A549 (cell line): ENCODE measurements at regions not wholly inside any gene's neighbourhood (a gene's known extent, or its start where the extent isn't known, plus 50 kb on each side); places are given as distances from the start of the nearest gene placed in this dataset.

Source experiments
- ATAC-seq, 2 experiments: fragments of 200-7000 bp in 1 of 2; fragments of >200 bp in 1 of 2; cut with Nextera tagmentation in 1 of 2; cut with Tn5 transposase in 1 of 2; 3 replicates each; pipeline versions ENCODE4 v1.8.0 to v1.9.1; 2018 to 2020; ENCODE audit warnings: mild to moderate bottlenecking in 1 of 2, moderate library complexity in 1 of 2
- CTCF ChIA-PET: fragments of 300-600 bp; sonication (Branson Sonifier 250); formaldehyde crosslinking; extraction: SDS; loops from one replicate; lab custom pipeline; 2021; ENCODE audit warnings: antibody characterized with exemption, inconsistent platforms; lab: Yijun Ruan, JAX
- POLR2A ChIA-PET: fragments of 350-600 bp; formaldehyde crosslinking; extraction: SDS; loops from one replicate; lab custom pipeline; 2021; ENCODE audit warnings: antibody characterized with exemption, inconsistent platforms; lab: Yijun Ruan, JAX
- DNase-seq, 2 experiments: peaks; one replicate each; pipeline versions ENCODE4 v3.0.0 to v3.0.0-alpha.2; 2011 to 2016; ENCODE audit warnings: low read depth in 1 of 2, low spot score in 1 of 2
- FAIRE-seq: peaks from 2 replicates; lab custom pipeline; 2011; peaks lifted over from hg19 to GRCh38; lab: Jason Lieb, UNC
- H3K27ac ChIP-seq, 2 experiments: fragments of >200 bp; sonication (Bioruptor Twin); formaldehyde crosslinking; 3 replicates each; pipeline ENCODE4 v1.5.1; 2016 to 2017
- H3K4me1 ChIP-seq: fragments of >200 bp; sonication (Bioruptor Twin); formaldehyde crosslinking; 3 replicates; pipeline ENCODE4 v1.6.1; 2016
- H3K4me2 ChIP-seq: fragments of >200 bp; sonication (Bioruptor Twin); formaldehyde crosslinking; 3 replicates; pipeline ENCODE4 v1.6.1; 2016
- H3K4me3 ChIP-seq: fragments of >200 bp; sonication (Bioruptor Twin); formaldehyde crosslinking; 3 replicates; pipeline ENCODE4 v1.5.1; 2016
- H3K9me3 ChIP-seq: fragments of >200 bp; sonication (Bioruptor Twin); formaldehyde crosslinking; 3 replicates; pipeline ENCODE4 v1.6.1; 2016
- CBX8 ChIP-seq: fragments of 200-600 bp; sonication (generic); IDR thresholded peaks from 2 replicates; pipeline ENCODE4 v1.6.1; 2016
- CEBPB ChIP-seq, 2 experiments: fragments of >200 bp in 1 of 2; sonication (Bioruptor Twin) in 1 of 2; formaldehyde crosslinking in 1 of 2; IDR thresholded peaks; 2 replicates each; pipeline ENCODE4 v1.6.1; 2012 to 2016
- CHD2 ChIP-seq: fragments of 150-350 bp; IDR thresholded peaks from 2 replicates; pipeline ENCODE4 v1.6.1; 2014; ENCODE audit warnings: low read length; ENCODE audit not compliant: partially characterized antibody
- CTCF ChIP-seq: fragments of >200 bp; sonication (Bioruptor Twin); formaldehyde crosslinking; IDR thresholded peaks from 3 replicates; pipeline ENCODE4 v1.5.1; 2016
- E2F6 ChIP-seq: IDR thresholded peaks from 2 replicates; pipeline ENCODE4 v1.6.1; 2012; ENCODE audit warnings: low read depth, borderline replicate concordance
- EHF ChIP-seq: fragments of 250-450 bp; sonication (Bioruptor Pico); IDR thresholded peaks from 2 replicates; pipeline ENCODE4 v1.5.0; 2020; ENCODE audit warnings: mild to moderate bottlenecking
- EHMT2 ChIP-seq: fragments of 200-600 bp; sonication (generic); IDR thresholded peaks from 2 replicates; pipeline ENCODE4 v1.6.1; 2016; ENCODE audit warnings: antibody characterized with exemption, low read depth, mild to moderate bottlenecking, moderate library complexity
- ELK1 ChIP-seq: fragments of 150-350 bp; IDR thresholded peaks from 2 replicates; pipeline ENCODE4 v1.6.1; 2014; ENCODE audit warnings: low read depth, mild to moderate bottlenecking, low read length
- FOSL2 ChIP-seq, 2 experiments: fragments of 450-650 bp in 1 of 2; fragments of >200 bp in 1 of 2; sonication (Bioruptor Twin) in 1 of 2; formaldehyde crosslinking; IDR thresholded peaks; 2 replicates each; pipeline versions ENCODE4 v1.5.0 to v1.6.1; 2016 to 2020; ENCODE audit warnings: mild to moderate bottlenecking in 1 of 2, moderate library complexity in 1 of 2
- HOXA7 ChIP-seq: fragments of 250-450 bp; sonication (Bioruptor Pico); IDR thresholded peaks from 2 replicates; pipeline ENCODE4 v1.5.0; 2020; ENCODE audit warnings: mild to moderate bottlenecking, moderate library complexity
- KDM5A ChIP-seq: fragments of 200-600 bp; sonication (generic); IDR thresholded peaks from 2 replicates; pipeline ENCODE4 v1.6.1; 2016; ENCODE audit warnings: antibody characterized with exemption, mild to moderate bottlenecking
- MAFK ChIP-seq: fragments of 450-650 bp; IDR thresholded peaks from 2 replicates; pipeline ENCODE4 v1.6.1; 2014; ENCODE audit not compliant: partially characterized antibody
- NPAS2 ChIP-seq: fragments of 250-450 bp; sonication (Bioruptor Pico); IDR thresholded peaks from 2 replicates; pipeline ENCODE4 v1.8.0; 2022; ENCODE audit warnings: mild to moderate bottlenecking, moderate library complexity, borderline replicate concordance
- NR3C1 ChIP-seq: fragments of >200 bp; sonication (Bioruptor Twin); formaldehyde crosslinking; IDR thresholded peaks from 3 replicates; pipeline ENCODE4 v1.6.1; 2017
- PBX3 ChIP-seq: IDR thresholded peaks from 2 replicates; pipeline ENCODE4 v1.6.1; 2012
- POLR2A ChIP-seq: IDR thresholded peaks from 2 replicates; pipeline ENCODE4 v1.6.1; 2012; ENCODE audit warnings: mild to moderate bottlenecking, low read length
- POLR2AphosphoS2 ChIP-seq: conservative IDR thresholded peaks from 2 replicates; pipeline ENCODE4 v1.6.1; 2012; ENCODE audit warnings: low read length, improper control_type of control experiment, inconsistent platforms
- RAD21 ChIP-seq, 2 experiments: fragments of >200 bp in 1 of 2; sonication (Bioruptor Twin) in 1 of 2; formaldehyde crosslinking in 1 of 2; IDR thresholded peaks in 1 of 2; conservative IDR thresholded peaks in 1 of 2; 2 replicates in 1 of 2; 3 replicates in 1 of 2; pipeline ENCODE4 v1.6.1; 2012 to 2018; ENCODE audit warnings: inconsistent platforms in 1 of 2
- RCOR1 ChIP-seq: fragments of 150-350 bp; IDR thresholded peaks from 2 replicates; pipeline ENCODE4 v1.6.1; 2014; ENCODE audit warnings: antibody characterized with exemption, low read length, low read depth
- RNF2 ChIP-seq: fragments of 200-600 bp; sonication (generic); IDR thresholded peaks from 2 replicates; pipeline ENCODE4 v1.6.1; 2016; ENCODE audit warnings: low read depth, mild to moderate bottlenecking, antibody characterized with exemption, moderate library complexity, borderline replicate concordance
- ZNF302 ChIP-seq: fragments of 250-450 bp; sonication (Bioruptor Pico); IDR thresholded peaks from 2 replicates; pipeline ENCODE4 v1.9.0; 2021; ENCODE audit warnings: inconsistent platforms, mild to moderate bottlenecking, moderate library complexity
- WGBS: methylation state at CpG from one replicate; pipeline ENCODE4 v1.1.6; 2017; ENCODE audit errors: missing lambda C conversion rate; 5-methylcytosine and 5-hydroxymethylcytosine counted together

- ChIA-PET CTCF (interaction anchor here (1.1 kb wide), 1 partner anchor 11 kb away, joined by 3 read pairs; no protein-coding TSS in a partner anchor), POLR2A (no interaction called here)
- no peaks in the 10 kb centered on the region for H3K4me1 ChIP-seq
- TF ChIP-seq KDM5A (no peak), PBX3 (no peak), FOSL2 (IDR thresholded peaks at IDR 0.05) (no peak), FOSL2 (CRISPR knock-in tag; IDR thresholded peaks at IDR 0.05) (no peak), E2F6 (no peak), EHF (CRISPR knock-in tag) (no peak), EHMT2 (no peak), HOXA7 (CRISPR knock-in tag) (no peak), RAD21 (conservative IDR thresholded peaks at IDR 0.05 in 1 of 2, IDR thresholded peaks at IDR 0.05 in 1 of 2) (no peak), CEBPB (IDR thresholded peaks at IDR 0.05) (0 out of 4 replicates have a peak, but pooled peaks of 1 of the 2 experiments have one; percentile 17), MAFK (peak; percentile 75), CHD2 (no peak), CTCF (no peak), NPAS2 (CRISPR knock-in tag) (no peak), ZNF302 (CRISPR knock-in tag) (no peak)
- H3K27ac ChIP-seq: no peak overlapping the region
- no peak overlapping the region for H3K4me3 ChIP-seq
- ATAC-seq (no peak), DNase-seq (no peak), FAIRE-seq (no peak)
- no peaks in the 10 kb centered on the region for H3K9me3 ChIP-seq
- WGBS: 78% methylated on average over 6 of the region's 6 CpGs
- no peak overlapping the region for H3K4me2 ChIP-seq
Observed at GRCh38 chr10:4028854-4029583, 244.0 kb upstream of the KLF6 start.

GRCh38 chr10:4028027-4028471, 243.0 kb upstream of the KLF6 start:
- H3K4me2 ChIP-seq: no peak overlapping the region
- no peak overlapping the region for H3K4me3 ChIP-seq
- no peaks in the 10 kb centered on the region for H3K4me1 ChIP-seq
- CTCF ChIA-PET: no interaction called here
- no peaks in the 10 kb centered on the region for H3K9me3 ChIP-seq
- no peak for FAIRE-seq
- no peak for ATAC-seq
- WGBS: 61% methylated on average over 5 of the region's 5 CpGs
- H3K27ac ChIP-seq: no peak overlapping the region
- POLR2A ChIA-PET: no interaction called here
- DNase-seq: no peak
- TF ChIP-seq ZNF302 (CRISPR knock-in tag) (no peak), NR3C1 (no peak), EHF (CRISPR knock-in tag) (no peak), KDM5A (no peak), CBX8 (no peak), RNF2 (no peak), MAFK (no peak), POLR2A (no peak), POLR2AphosphoS2 (no peak), CHD2 (no peak), EHMT2 (no peak), RCOR1 (no peak), ELK1 (no peak)
